Upper lobe of left lung (tissue), 6 donors: ENCODE measurements at regions not wholly inside any gene's neighbourhood (a gene's known extent, or its start where the extent isn't known, plus 50 kb on each side); places are given as distances from the start of the nearest gene placed in this dataset.

Experiments
- ATAC-seq, 2 donors: fragments of 200-7000 bp; cut with Tn5 transposase; one replicate each; pipeline ENCODE4 v1.9.1; 2022; ENCODE audit warnings: mild to moderate bottlenecking in 2 of 2, moderate library complexity in 2 of 2; ENCODE audit not compliant: low FRiP score in 2 of 2
- DNase-seq, 2 donors: peaks; one replicate each; pipeline ENCODE4 v3.0.0-alpha.2; 2019 to 2020
- H3K27ac ChIP-seq, 4 donors: fragments of 200-600 bp; sonication (generic); one replicate each; pipeline ENCODE4 v1.5.1; 2016 to 2019
- H3K27me3 ChIP-seq, 4 donors: fragments of 200-600 bp; sonication (generic); one replicate each; pipeline ENCODE4 v1.5.1; 2017 to 2019
- H3K36me3 ChIP-seq, 4 donors: fragments of 200-600 bp; sonication (generic); one replicate each; pipeline ENCODE4 v1.5.1; 2016 to 2019
- H3K4me1 ChIP-seq, 4 donors: fragments of 200-600 bp; sonication (generic); one replicate each; pipeline ENCODE4 v1.5.1; 2018 to 2019
- H3K4me3 ChIP-seq, 4 donors: fragments of 200-600 bp; sonication (generic); one replicate each; pipeline ENCODE4 v1.5.1; 2017 to 2019; ENCODE audit warnings: mild to moderate bottlenecking in 2 of 4, moderate library complexity in 1 of 4
- H3K9me3 ChIP-seq, 4 donors: fragments of 200-600 bp; sonication (generic); one replicate each; pipeline ENCODE4 v1.5.1; 2018 to 2019
- EP300 ChIP-seq, 4 donors: sonication (generic); formaldehyde crosslinking; IDR thresholded peaks; one replicate each; pipeline ENCODE4 v1.5.1; 2017; ENCODE audit warnings: antibody characterized with exemption in 4 of 4, control low read depth in 2 of 4
- POLR2A ChIP-seq, 4 donors: fragments of 450-650 bp; IDR thresholded peaks; one replicate each; pipeline ENCODE4 v1.5.1; 2016 to 2017; ENCODE audit warnings: antibody characterized with exemption in 4 of 4, mild to moderate bottlenecking in 2 of 4
- POLR2AphosphoS5 ChIP-seq, 2 donors: sonication (generic); formaldehyde crosslinking; IDR thresholded peaks; one replicate each; pipeline ENCODE4 v1.5.1; 2017; ENCODE audit warnings: antibody characterized with exemption in 2 of 2
- WGBS, 2 donors: methylation state at CpG; one replicate each; pipeline ENCODE4 v1.1.5; 2017 to 2018; 5-methylcytosine and 5-hydroxymethylcytosine counted together
- TF ChIP-seq, protein P1 (sequence below), 6 experiments: fragments of 450-650 bp in 4 of 6; fragments of 200-600 bp in 2 of 6; sonication (generic) in 2 of 6; IDR thresholded peaks; one replicate each; pipeline ENCODE4 v1.5.1; 2016 to 2019; ENCODE audit warnings: antibody characterized with exemption in 6 of 6
- donor health status: DM: no; HTN: no; CAD: no; lungs with moderate emphysema.
- donor health status: DM: no; HTN: yes; CAD: no; lungs with severe emphysema.

DNA sequence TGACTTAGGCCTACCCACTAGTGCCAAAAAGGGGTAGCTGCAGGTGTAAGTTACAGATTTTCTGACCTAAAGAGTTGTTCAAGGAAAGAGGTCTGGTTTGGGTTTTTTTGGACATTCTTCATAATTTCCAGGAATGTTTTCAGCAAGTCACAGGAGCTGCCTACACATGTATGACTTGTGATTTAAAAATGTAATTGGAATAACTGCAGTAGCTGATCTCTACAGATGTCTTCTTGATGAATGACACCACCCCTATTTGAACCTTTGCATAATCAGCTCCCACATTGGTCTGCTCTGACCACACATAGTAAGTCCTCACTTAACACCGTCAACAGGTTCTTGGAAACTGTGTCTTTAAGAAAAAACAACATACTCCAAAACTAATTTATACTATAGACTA, 481.4 kb downstream of the RASEF start:
- 90 to 100% methylated on average over 1 of the region's 1 CpG for WGBS, 2 donors
- H3K9me3 ChIP-seq: no peaks in the 10 kb centered on the region
- no peaks in the 10 kb centered on the region for H3K4me1 ChIP-seq
- H3K27ac ChIP-seq: no peak overlapping the region
- H3K36me3 ChIP-seq: no peaks in the 10 kb centered on the region
- H3K4me3 ChIP-seq: no peak overlapping the region
- H3K27me3 ChIP-seq: no peaks in the 10 kb centered on the region
- no peak for ATAC-seq
- TF ChIP-seq, protein P1, sequence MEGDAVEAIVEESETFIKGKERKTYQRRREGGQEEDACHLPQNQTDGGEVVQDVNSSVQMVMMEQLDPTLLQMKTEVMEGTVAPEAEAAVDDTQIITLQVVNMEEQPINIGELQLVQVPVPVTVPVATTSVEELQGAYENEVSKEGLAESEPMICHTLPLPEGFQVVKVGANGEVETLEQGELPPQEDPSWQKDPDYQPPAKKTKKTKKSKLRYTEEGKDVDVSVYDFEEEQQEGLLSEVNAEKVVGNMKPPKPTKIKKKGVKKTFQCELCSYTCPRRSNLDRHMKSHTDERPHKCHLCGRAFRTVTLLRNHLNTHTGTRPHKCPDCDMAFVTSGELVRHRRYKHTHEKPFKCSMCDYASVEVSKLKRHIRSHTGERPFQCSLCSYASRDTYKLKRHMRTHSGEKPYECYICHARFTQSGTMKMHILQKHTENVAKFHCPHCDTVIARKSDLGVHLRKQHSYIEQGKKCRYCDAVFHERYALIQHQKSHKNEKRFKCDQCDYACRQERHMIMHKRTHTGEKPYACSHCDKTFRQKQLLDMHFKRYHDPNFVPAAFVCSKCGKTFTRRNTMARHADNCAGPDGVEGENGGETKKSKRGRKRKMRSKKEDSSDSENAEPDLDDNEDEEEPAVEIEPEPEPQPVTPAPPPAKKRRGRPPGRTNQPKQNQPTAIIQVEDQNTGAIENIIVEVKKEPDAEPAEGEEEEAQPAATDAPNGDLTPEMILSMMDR (IDR thresholded peaks at IDR 0.05): no peak
- no peak for TF ChIP-seq POLR2AphosphoS5 (IDR thresholded peaks at IDR 0.05)
- TF ChIP-seq POLR2A (IDR thresholded peaks at IDR 0.05): no peak
- TF ChIP-seq EP300 (IDR thresholded peaks at IDR 0.05): no peak
- DNase-seq: no peak

DNA sequence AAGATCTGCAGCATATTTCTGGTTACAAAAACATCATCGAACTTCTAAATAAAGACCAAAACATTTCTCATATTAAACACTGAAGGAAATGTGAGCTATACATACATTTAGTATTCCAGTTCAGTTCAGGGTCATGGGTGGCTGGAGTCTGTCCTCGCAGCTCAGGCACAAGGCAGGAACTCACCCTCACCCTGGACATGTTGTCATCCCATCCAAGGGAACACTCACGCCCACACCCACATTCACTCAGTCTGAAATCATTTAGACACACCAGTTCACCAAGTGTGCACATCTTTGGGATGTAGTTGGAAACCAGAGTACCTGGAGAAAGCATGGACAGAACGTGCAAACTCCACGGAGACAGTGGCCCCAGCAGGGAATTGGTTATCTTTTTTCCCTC, 481.0 kb downstream of the RASEF start:
- no peaks in the 10 kb centered on the region for H3K9me3 ChIP-seq
- ATAC-seq (no peak), DNase-seq (no peak)
- no peak for TF ChIP-seq POLR2A (IDR thresholded peaks at IDR 0.05)
- TF ChIP-seq, protein P1 (IDR thresholded peaks at IDR 0.05): no peak
- TF ChIP-seq EP300 (IDR thresholded peaks at IDR 0.05): no peak
- TF ChIP-seq POLR2AphosphoS5 (IDR thresholded peaks at IDR 0.05): no peak
- 90 to 98% methylated on average over 5 of the region's 5 CpGs for WGBS, 2 donors
- H3K27me3 ChIP-seq: no peaks in the 10 kb centered on the region
- H3K36me3 ChIP-seq: no peaks in the 10 kb centered on the region
- no peaks in the 10 kb centered on the region for H3K4me1 ChIP-seq
- no peak overlapping the region for H3K27ac ChIP-seq
- H3K4me3 ChIP-seq: no peak overlapping the region

DNA sequence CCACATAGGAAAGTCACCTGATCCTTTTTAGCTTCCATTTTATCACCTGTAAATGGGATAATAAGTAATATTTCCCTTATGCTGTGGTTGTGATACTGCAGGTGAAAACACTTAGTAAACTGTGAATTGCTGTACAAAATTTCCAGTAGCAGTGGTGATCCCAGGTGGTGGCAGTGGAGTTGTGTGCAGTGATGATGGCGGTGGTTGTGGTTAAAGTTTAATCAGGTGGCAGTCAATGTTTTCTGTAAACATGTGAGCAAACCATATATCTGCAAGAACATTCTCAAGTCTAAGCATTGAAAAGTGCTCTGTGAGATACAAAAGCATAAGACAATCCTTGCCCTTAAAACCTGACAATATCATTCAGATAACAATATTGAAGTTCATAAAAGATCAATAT, 480.2 kb downstream of the RASEF start:
- H3K27ac ChIP-seq: no peak overlapping the region
- ATAC-seq: no peak
- DNase-seq: no peak
- H3K36me3 ChIP-seq: no peaks in the 10 kb centered on the region
- TF ChIP-seq POLR2A (IDR thresholded peaks at IDR 0.05) (no peak), EP300 (IDR thresholded peaks at IDR 0.05) (no peak), POLR2AphosphoS5 (IDR thresholded peaks at IDR 0.05) (no peak)
- TF ChIP-seq, protein P1 (IDR thresholded peaks at IDR 0.05): no peak
- no peaks in the 10 kb centered on the region for H3K27me3 ChIP-seq
- no peaks in the 10 kb centered on the region for H3K4me1 ChIP-seq
- no peak overlapping the region for H3K4me3 ChIP-seq
- WGBS, 2 donors: 90 to 100% methylated on average over 1 of the region's 1 CpG
- no peaks in the 10 kb centered on the region for H3K9me3 ChIP-seq

DNA sequence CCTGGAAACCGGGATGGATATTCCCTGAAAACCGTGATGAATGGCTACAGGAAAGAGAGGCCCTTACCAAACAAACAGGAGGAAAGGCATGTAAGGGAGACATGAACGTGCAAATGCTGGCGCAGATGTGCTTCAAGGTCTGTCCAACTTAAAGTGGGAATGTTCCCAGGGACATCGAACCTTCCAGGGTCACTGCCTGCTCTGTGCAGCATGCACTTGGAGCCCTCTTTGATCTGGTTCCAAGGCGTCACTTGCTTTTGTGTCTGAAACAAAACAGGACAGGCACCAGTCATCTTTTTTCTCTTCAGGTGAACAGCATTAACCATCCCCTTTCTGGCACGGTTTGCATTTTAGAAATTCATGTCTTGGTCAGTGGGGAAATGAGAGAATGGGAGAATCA, 479.4 kb downstream of the RASEF start:
- no peaks in the 10 kb centered on the region for H3K9me3 ChIP-seq
- no peaks in the 10 kb centered on the region for H3K36me3 ChIP-seq
- DNase-seq (no peak), ATAC-seq (no peak)
- no peak for TF ChIP-seq EP300 (IDR thresholded peaks at IDR 0.05)
- TF ChIP-seq POLR2A (IDR thresholded peaks at IDR 0.05): no peak
- no peak for TF ChIP-seq POLR2AphosphoS5 (IDR thresholded peaks at IDR 0.05)
- TF ChIP-seq, protein P1 (IDR thresholded peaks at IDR 0.05): no peak
- no peaks in the 10 kb centered on the region for H3K27me3 ChIP-seq
- H3K4me3 ChIP-seq: no peak overlapping the region
- H3K4me1 ChIP-seq: no peaks in the 10 kb centered on the region
- 75 to 84% methylated on average over 7 of the region's 7 CpGs for WGBS, 2 donors
- H3K27ac ChIP-seq: no peak overlapping the region

DNA sequence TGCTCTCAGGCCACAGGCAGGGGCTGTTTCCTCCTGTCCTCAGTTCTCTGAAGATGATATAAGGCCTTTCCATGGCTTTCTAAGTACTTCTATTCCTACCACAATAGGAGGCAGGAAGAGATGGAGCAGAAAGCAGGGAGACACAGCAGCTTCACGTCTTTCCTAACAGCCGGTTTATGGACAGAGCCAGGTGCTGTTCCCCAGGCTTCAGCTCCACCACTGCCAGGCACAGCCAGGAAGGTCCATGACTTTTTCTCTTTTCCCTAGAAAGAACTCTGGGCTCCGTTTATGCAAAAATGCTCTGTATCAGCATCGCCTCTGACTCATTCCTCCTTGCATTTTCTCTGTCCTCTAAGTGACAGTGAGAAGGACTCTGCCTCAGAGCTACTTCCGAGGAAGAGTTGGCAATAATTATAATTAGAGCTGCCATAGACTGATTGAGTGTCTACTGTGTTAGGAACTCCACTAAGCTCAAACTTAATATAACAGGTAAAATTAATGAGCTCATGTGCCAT, 478.5 kb downstream of the RASEF start:
- TF ChIP-seq POLR2AphosphoS5 (IDR thresholded peaks at IDR 0.05) (no peak), EP300 (IDR thresholded peaks at IDR 0.05) (no peak), POLR2A (IDR thresholded peaks at IDR 0.05) (no peak)
- TF ChIP-seq, protein P1 (IDR thresholded peaks at IDR 0.05): no peak
- 77 to 81% methylated on average over 5 of the region's 5 CpGs for WGBS, 2 donors
- Histone ChIP-seq H3K27ac (no peak overlapping the region), H3K27me3 (no peaks in the 10 kb centered on the region), H3K4me1 (no peaks in the 10 kb centered on the region), H3K4me3 (no peak overlapping the region), H3K9me3 (no peaks in the 10 kb centered on the region), H3K36me3 (no peaks in the 10 kb centered on the region)
- no peak for DNase-seq
- no peak for ATAC-seq
